ENCODE measurements at regions not wholly inside any gene's neighbourhood (a gene's known extent, or its start where the extent isn't known, plus 50 kb on each side); places are given as distances from the start of the nearest gene placed in this dataset.

DNA sequence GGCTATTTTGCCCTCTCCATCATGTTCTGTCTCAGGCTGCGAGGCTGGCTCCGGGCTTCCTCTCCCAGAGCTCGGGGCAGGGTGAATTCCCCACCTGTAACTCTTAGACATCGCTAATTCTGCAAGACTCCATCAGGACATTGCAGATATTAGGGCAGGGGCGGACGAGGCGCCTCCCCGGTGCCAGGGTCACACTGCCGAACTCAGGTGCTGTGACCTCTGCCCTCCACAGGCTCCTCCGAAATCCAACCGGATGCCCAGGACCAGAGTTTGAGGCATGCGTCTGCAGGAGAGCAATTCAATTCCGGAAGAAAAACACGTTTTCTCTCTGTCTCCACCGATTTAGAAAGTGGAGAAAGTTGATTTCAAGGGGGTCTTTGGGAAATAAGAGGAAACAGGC, 542.7 kb downstream of the BRD1 start:
- no peak for ATAC-seq
- RAD21 ChIA-PET (ENCODE audit: low non-redundant PET in 1 of 2, low total read pairs in 2 of 2, uncharacterized antibody in 2 of 2, unreplicated experiment in 2 of 2) = no interaction called here
- Histone ChIP-seq H3K79me2 (ENCODE audit: insufficient read depth, low read length) (no peaks in the 10 kb centered on the region), H3K4me3 (replicated peaks in 1 of 2; ENCODE audit: low read depth in 1 of 2, low read length in 2 of 2) (no peak overlapping the region), H3K4me2 (ENCODE audit: low read length) (no peak overlapping the region), H3K27ac (ENCODE audit: low read depth, low read length) (no peak overlapping the region), H3K27me3 (ENCODE audit: insufficient read depth, low read length) (peaks cover 84% of the 10 kb centered on the region), H3K9me2 (ENCODE audit: insufficient read depth) (no peaks in the 10 kb centered on the region), H3K4me1 (ENCODE audit: control insufficient read depth in 1 of 2, insufficient read depth in 2 of 2, low read length in 2 of 2) (peaks cover 0 to 25% of the 10 kb centered on the region in 2 experiments; a peak in 2 of 4 replicates), H3K9me3 (ENCODE audit: control insufficient read depth in 1 of 2, insufficient read depth in 1 of 2, low read depth in 1 of 2, low read length in 2 of 2) (no peaks in the 10 kb centered on the region), H4K20me1 (ENCODE audit: insufficient read depth) (no peaks in the 10 kb centered on the region), H3K9ac (ENCODE audit: low read length) (no peak overlapping the region), H3K36me3 (ENCODE audit: control insufficient read depth in 1 of 2, insufficient read depth in 2 of 2, low read length in 2 of 2) (no peaks in the 10 kb centered on the region), H2AFZ (ENCODE audit: low read depth, low read length, poor library complexity, severe bottlenecking) (no peak overlapping the region)
- POLR2A ChIA-PET = no interaction called here
- CTCF ChIA-PET = no interaction called here
- no peak for TF ChIP-seq ATF3 (IDR thresholded peaks at IDR 0.05)
- TF ChIP-seq SRF (IDR thresholded peaks at IDR 0.05; ENCODE audit: low read depth) = no peak
- no peak for TF ChIP-seq FOSL1 (IDR thresholded peaks at IDR 0.05; ENCODE audit: low read depth)
- no peak for TF ChIP-seq ZBTB33 (IDR thresholded peaks at IDR 0.05; ENCODE audit: extremely low read depth, insufficient replicate concordance, low read length)
- no peak for TF ChIP-seq ELF1 (IDR thresholded peaks at IDR 0.05; ENCODE audit: borderline replicate concordance, low read depth)
- BruUV-seq (replicated peaks) = no TSS peak
- no peak for DNase-seq (ENCODE audit: low read depth, low spot score)
- intact Hi-C loops (cut with micrococcal nuclease) = no loop called here

DNA sequence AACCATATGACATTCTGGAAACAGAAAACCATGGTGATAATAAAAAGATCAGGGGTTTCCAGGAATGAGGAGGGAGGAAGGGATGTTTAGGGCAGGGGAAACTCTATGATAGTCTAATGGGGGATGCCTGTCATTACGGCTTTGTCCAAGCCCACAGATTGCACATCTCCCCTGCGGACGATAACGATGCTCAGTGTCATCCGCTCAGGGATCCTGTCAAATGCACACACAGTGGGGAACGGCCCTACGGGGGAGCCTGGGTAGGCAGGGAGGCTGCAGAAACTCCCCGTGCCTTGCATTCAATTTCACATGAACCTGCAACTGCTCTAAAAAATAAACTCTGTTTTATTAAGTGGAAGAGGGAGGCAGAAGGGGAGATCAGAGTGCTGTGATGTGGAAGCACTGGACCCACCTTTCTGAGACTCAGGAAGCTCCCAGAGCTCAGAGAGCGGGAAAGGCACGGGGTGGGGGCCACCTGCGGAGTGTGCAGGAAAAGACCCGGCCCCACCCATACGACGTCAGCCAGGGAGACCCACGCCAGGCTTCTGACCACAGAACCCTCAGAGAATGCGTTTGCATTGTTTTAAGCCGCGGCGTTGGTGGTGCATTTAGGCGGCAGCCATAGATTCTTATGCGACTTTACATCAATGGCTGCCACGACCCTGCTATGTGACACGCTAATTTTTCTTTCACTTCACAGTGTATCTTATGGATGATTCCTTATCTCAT, 543.5 kb downstream of the BRD1 start:
- H4K20me1 ChIP-seq (ENCODE audit: insufficient read depth) = no peaks in the 10 kb centered on the region
- BruUV-seq (replicated peaks) = no TSS peak
- ChIA-PET RAD21 (ENCODE audit: low non-redundant PET in 1 of 2, low total read pairs in 2 of 2, uncharacterized antibody in 2 of 2, unreplicated experiment in 2 of 2) (no interaction called here), POLR2A (no interaction called here), CTCF (no interaction called here)
- H3K79me2 ChIP-seq (ENCODE audit: insufficient read depth, low read length) = no peaks in the 10 kb centered on the region
- no peak overlapping the region for H3K4me3 ChIP-seq (replicated peaks in 1 of 2; ENCODE audit: low read depth in 1 of 2, low read length in 2 of 2)
- H3K36me3 ChIP-seq (ENCODE audit: control insufficient read depth in 1 of 2, insufficient read depth in 2 of 2, low read length in 2 of 2) = no peaks in the 10 kb centered on the region
- ATAC-seq = no peak
- no peak for DNase-seq (ENCODE audit: low read depth, low spot score)
- H3K9ac ChIP-seq (ENCODE audit: low read length) = no peak overlapping the region
- H3K9me2 ChIP-seq (ENCODE audit: insufficient read depth) = no peaks in the 10 kb centered on the region
- no peak overlapping the region for H2AFZ ChIP-seq (ENCODE audit: low read depth, low read length, poor library complexity, severe bottlenecking)
- no peak overlapping the region for H3K4me2 ChIP-seq (ENCODE audit: low read length)
- no peak for TF ChIP-seq JUND (IDR thresholded peaks at IDR 0.05)
- no peak for TF ChIP-seq ELF1 (IDR thresholded peaks at IDR 0.05; ENCODE audit: borderline replicate concordance, low read depth)
- TF ChIP-seq SP1 (IDR thresholded peaks at IDR 0.05; ENCODE audit: low read depth) = no peak
- no peak for TF ChIP-seq TCF7L2 (IDR thresholded peaks at IDR 0.05; ENCODE audit: borderline replicate concordance, extremely low read depth, insufficient read depth, insufficient read length)
- no peak for TF ChIP-seq YY1 (IDR thresholded peaks at IDR 0.05; ENCODE audit: extremely low read depth, insufficient replicate concordance, low read depth, low read length)
- TF ChIP-seq EZH2phosphoT487 (IDR thresholded peaks at IDR 0.05; ENCODE audit: borderline replicate concordance) = no peak
- H3K4me1 ChIP-seq (ENCODE audit: control insufficient read depth in 1 of 2, insufficient read depth in 2 of 2, low read length in 2 of 2) = peaks cover 0 to 25% of the 10 kb centered on the region in 2 experiments; a peak in 2 of 4 replicates
- H3K27ac ChIP-seq (ENCODE audit: low read depth, low read length) = no peak overlapping the region
- H3K27me3 ChIP-seq (ENCODE audit: insufficient read depth, low read length) = peaks cover 86% of the 10 kb centered on the region
- intact Hi-C loops (cut with micrococcal nuclease) = no loop called here
- H3K9me3 ChIP-seq (ENCODE audit: control insufficient read depth in 1 of 2, insufficient read depth in 1 of 2, low read depth in 1 of 2, low read length in 2 of 2) = no peaks in the 10 kb centered on the region
